ENCODE measurements at regions not wholly inside any gene's neighbourhood (a gene's known extent, or its start where the extent isn't known, plus 50 kb on each side); places are given as distances from the start of the nearest gene placed in this dataset.

- no peak for TF ChIP-seq EZH2 (IDR thresholded peaks at IDR 0.05; ENCODE audit: borderline replicate concordance, control insufficient read depth, low read depth, low read length)
- TF ChIP-seq ZNF687 (IDR thresholded peaks at IDR 0.05), result no peak
- TF ChIP-seq CTCF (IDR thresholded peaks at IDR 0.05 in 2 of 3, conservative IDR thresholded peaks at IDR 0.05 in 1 of 3; ENCODE audit: control insufficient read depth in 2 of 3, extremely low read depth in 1 of 3, insufficient read depth in 1 of 3, low read depth in 3 of 3, low read length in 3 of 3), result no peak
- no peak for TF ChIP-seq CHD1 (IDR thresholded peaks at IDR 0.05; ENCODE audit: low read depth, low read length)
- no peak for TF ChIP-seq USF2 (IDR thresholded peaks at IDR 0.05; ENCODE audit: borderline replicate concordance, low read depth, low read length)
- TF ChIP-seq IRF4 (IDR thresholded peaks at IDR 0.05; ENCODE audit: low read depth, low read length), result no peak
- no peak for TF ChIP-seq POLR2AphosphoS5 (IDR thresholded peaks at IDR 0.05; ENCODE audit: low read length)
- TF ChIP-seq TARDBP (IDR thresholded peaks at IDR 0.05; ENCODE audit: borderline replicate concordance), result no peak
- TF ChIP-seq SMC3 (IDR thresholded peaks at IDR 0.05; ENCODE audit: borderline replicate concordance, low read length), result no peak
- TF ChIP-seq RCOR1 (conservative IDR thresholded peaks at IDR 0.05; ENCODE audit: low read depth, low read length), result no peak
- no peak for TF ChIP-seq CHD2 (IDR thresholded peaks at IDR 0.05; ENCODE audit: borderline replicate concordance, low read depth, low read length)
- no peak for TF ChIP-seq FOS (IDR thresholded peaks at IDR 0.05; ENCODE audit: borderline replicate concordance, extremely low read depth, insufficient read length)
- no peak for TF ChIP-seq CEBPB (IDR thresholded peaks at IDR 0.05; ENCODE audit: borderline replicate concordance in 1 of 2, low read depth in 2 of 2, low read length in 2 of 2)
Observed at GRCh38 chr1:164308101-164308500, 250.9 kb upstream of the PBX1 start.
